ENCODE measurements at regions not wholly inside any gene's neighbourhood (a gene's known extent, or its start where the extent isn't known, plus 50 kb on each side); places are given as distances from the start of the nearest gene placed in this dataset.

- TF ChIP-seq CTCF (IDR thresholded peaks at IDR 0.05; ENCODE audit: control extremely low read depth, extremely low read depth, low read depth, missing control alignments) = no peak
- ChIA-PET CTCF (interaction anchor here (0.9 kb wide), 1 partner anchor 21 kb away, joined by 3 read pairs; no protein-coding TSS in a partner anchor), POLR2A (no interaction called here)
- no peak for DNase-seq (ENCODE audit: extremely low spot score)
These were observed 119.8 kb downstream of the RPIA start for GRCh38 chr2:88811233-88811632.

- POLR2A ChIA-PET = no interaction called here
- CTCF ChIA-PET = interaction anchor here (0.9 to 2.6 kb wide), 2 partner anchors 12 to 21 kb away, joined by 3 to 15 read pairs; no protein-coding TSS in a partner anchor
- no peak for DNase-seq (ENCODE audit: extremely low spot score)
- TF ChIP-seq CTCF (IDR thresholded peaks at IDR 0.05; ENCODE audit: control extremely low read depth, extremely low read depth, low read depth, missing control alignments) = no peak
These were observed 120.2 kb downstream of the RPIA start for GRCh38 chr2:88811681-88812080.

- ChIA-PET POLR2A (no interaction called here), CTCF (interaction anchor here (1.0 to 2.6 kb wide), 6 partner anchors 10 to 73 kb away, joined by 3 to 15 read pairs (median 4); no protein-coding TSS in a partner anchor)
- DNase-seq (ENCODE audit: extremely low spot score) = no peak
- TF ChIP-seq CTCF (IDR thresholded peaks at IDR 0.05; ENCODE audit: control extremely low read depth, extremely low read depth, low read depth, missing control alignments) = no peak
These were observed 122.1 kb downstream of the RPIA start for GRCh38 chr2:88813612-88814011.

- DNase-seq (ENCODE audit: extremely low spot score) = no peak
- CTCF ChIA-PET = no interaction called here
- no peak for TF ChIP-seq CTCF (IDR thresholded peaks at IDR 0.05; ENCODE audit: control extremely low read depth, extremely low read depth, low read depth, missing control alignments)
- POLR2A ChIA-PET = no interaction called here
These were observed 123.8 kb downstream of the RPIA start for GRCh38 chr2:88815282-88815681.

GRCh38 chr2:88815697-88816096, 124.2 kb downstream of the RPIA start:
- ChIA-PET CTCF (no interaction called here), POLR2A (no interaction called here)
- no peak for DNase-seq (ENCODE audit: extremely low spot score)
- TF ChIP-seq CTCF (IDR thresholded peaks at IDR 0.05; ENCODE audit: control extremely low read depth, extremely low read depth, low read depth, missing control alignments) = no peak

- ChIA-PET CTCF (interaction anchor here (1.0 kb wide), 1 partner anchor 13 kb away, joined by 3 read pairs; no protein-coding TSS in a partner anchor), POLR2A (no interaction called here)
- DNase-seq (ENCODE audit: extremely low spot score) = no peak
- TF ChIP-seq CTCF (IDR thresholded peaks at IDR 0.05; ENCODE audit: control extremely low read depth, extremely low read depth, low read depth, missing control alignments) = no peak
These were observed 126.9 kb downstream of the RPIA start for GRCh38 chr2:88818381-88818780.

- TF ChIP-seq CTCF (IDR thresholded peaks at IDR 0.05; ENCODE audit: control extremely low read depth, extremely low read depth, low read depth, missing control alignments) = no peak
- DNase-seq (ENCODE audit: extremely low spot score) = no peak
- ChIA-PET CTCF (no interaction called here), POLR2A (no interaction called here)
These were observed 133.5 kb downstream of the RPIA start for GRCh38 chr2:88824951-88825350.

Data from GM10248 (cell line).